ENCODE measurements at regions not wholly inside any gene's neighbourhood (a gene's known extent, or its start where the extent isn't known, plus 50 kb on each side); places are given as distances from the start of the nearest gene placed in this dataset.
"Not testable (repeated sequence)": the region's sequence is repeated elsewhere in the genome, so short reads cannot be mapped to it uniquely, and the experiment has no call there.

- not testable (repeated sequence) for TF ChIP-seq EZH2 (IDR thresholded peaks at IDR 0.05); POLR2AphosphoS5 (IDR thresholded peaks at IDR 0.05; ENCODE audit: borderline replicate concordance, low read depth, low read length)
These were observed 50.9 kb downstream of the SMIM38 start for GRCh38 chr11:69206613-69206965.

Measured in SK-N-MC (cell line).